HFFc6 (cell line): ENCODE measurements at regions not wholly inside any gene's neighbourhood (a gene's known extent, or its start where the extent isn't known, plus 50 kb on each side); places are given as distances from the start of the nearest gene placed in this dataset.

Experiments
- DNase-seq: peaks from one replicate; pipeline ENCODE4 v3.0.0-alpha.2; 2018
- H3K27ac Mint-ChIP-seq: 2 replicates; pipeline ENCODE4 v1.8.0; 2020; ENCODE audit warnings: mild to moderate bottlenecking, mixed read lengths
- H3K27me3 Mint-ChIP-seq: 2 replicates; pipeline ENCODE4 v1.8.0; 2021; ENCODE audit warnings: mild to moderate bottlenecking, moderate library complexity, mixed read lengths; ENCODE audit not compliant: insufficient read depth
- H3K36me3 Mint-ChIP-seq: 2 replicates; pipeline ENCODE4 v1.8.0; 2021; ENCODE audit warnings: low read depth, mixed read lengths
- H3K4me1 Mint-ChIP-seq: 2 replicates; pipeline ENCODE4 v1.8.0; 2020; ENCODE audit warnings: low read depth, mixed read lengths
- H3K4me3 Mint-ChIP-seq: 2 replicates; pipeline ENCODE4 v1.8.0; 2020; ENCODE audit warnings: mild to moderate bottlenecking, moderate library complexity, mixed read lengths
- H3K9me3 Mint-ChIP-seq: 2 replicates; pipeline ENCODE4 v1.8.0; 2020; ENCODE audit warnings: mild to moderate bottlenecking, mixed read lengths
- TF ChIP-seq, protein P1 (sequence below): fragments of 200-600 bp; sonication (generic); IDR thresholded peaks from 2 replicates; pipeline ENCODE4 v1.5.0; 2021; ENCODE audit warnings: antibody characterized with exemption, mild to moderate bottlenecking

DNA sequence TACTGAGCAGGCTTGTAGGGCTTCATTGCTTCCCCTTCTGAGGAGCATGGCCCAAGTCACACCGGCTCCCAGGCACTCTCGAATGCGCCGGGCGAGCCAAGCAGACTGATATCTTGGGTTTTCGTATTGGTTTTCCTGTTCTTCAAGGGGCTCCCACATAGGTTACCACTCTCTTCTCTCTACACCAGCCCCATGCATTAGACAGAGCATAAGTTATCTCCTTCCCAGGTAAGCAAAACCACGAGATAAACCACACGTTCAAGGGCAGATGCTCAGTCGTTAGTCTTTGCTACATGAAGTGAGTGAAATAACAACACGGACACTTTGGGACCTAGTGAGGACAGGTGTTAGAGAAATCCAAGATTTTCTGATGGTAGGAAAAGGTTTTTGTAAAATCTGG, 211.2 kb downstream of the ABCC12 start:
- DNase-seq: no peak
- Mint-ChIP-seq H3K9me3 (no peaks in the 10 kb centered on the region), H3K27ac (no peak overlapping the region), H3K36me3 (no peaks in the 10 kb centered on the region), H3K4me1 (no peaks in the 10 kb centered on the region), H3K27me3 (peaks cover 43% of the 10 kb centered on the region), H3K4me3 (no peak overlapping the region)
- TF ChIP-seq, protein P1, sequence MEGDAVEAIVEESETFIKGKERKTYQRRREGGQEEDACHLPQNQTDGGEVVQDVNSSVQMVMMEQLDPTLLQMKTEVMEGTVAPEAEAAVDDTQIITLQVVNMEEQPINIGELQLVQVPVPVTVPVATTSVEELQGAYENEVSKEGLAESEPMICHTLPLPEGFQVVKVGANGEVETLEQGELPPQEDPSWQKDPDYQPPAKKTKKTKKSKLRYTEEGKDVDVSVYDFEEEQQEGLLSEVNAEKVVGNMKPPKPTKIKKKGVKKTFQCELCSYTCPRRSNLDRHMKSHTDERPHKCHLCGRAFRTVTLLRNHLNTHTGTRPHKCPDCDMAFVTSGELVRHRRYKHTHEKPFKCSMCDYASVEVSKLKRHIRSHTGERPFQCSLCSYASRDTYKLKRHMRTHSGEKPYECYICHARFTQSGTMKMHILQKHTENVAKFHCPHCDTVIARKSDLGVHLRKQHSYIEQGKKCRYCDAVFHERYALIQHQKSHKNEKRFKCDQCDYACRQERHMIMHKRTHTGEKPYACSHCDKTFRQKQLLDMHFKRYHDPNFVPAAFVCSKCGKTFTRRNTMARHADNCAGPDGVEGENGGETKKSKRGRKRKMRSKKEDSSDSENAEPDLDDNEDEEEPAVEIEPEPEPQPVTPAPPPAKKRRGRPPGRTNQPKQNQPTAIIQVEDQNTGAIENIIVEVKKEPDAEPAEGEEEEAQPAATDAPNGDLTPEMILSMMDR: no peak

DNA sequence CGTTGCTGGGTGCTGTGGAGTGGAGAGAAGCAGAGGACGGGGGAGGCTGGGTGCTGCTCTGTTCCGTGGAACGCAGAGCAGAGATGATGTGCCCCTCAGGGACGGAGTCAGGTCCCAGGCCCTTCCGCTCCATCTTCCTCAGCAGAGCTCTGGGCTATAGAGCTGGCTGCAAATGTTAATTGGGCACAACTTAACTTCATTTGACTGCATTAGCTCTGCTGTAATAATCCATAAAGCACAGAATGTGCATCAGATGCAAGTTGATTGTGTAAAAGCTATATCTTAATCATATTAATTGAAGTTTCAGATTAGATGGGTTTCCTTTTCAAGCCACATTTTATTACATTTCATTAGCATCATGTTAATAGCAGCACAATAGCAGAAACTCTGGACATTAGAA, 212.6 kb downstream of the ABCC12 start:
- Mint-ChIP-seq H3K4me1 (no peaks in the 10 kb centered on the region), H3K27ac (no peak overlapping the region), H3K27me3 (peaks cover 42% of the 10 kb centered on the region), H3K36me3 (no peaks in the 10 kb centered on the region), H3K9me3 (no peaks in the 10 kb centered on the region), H3K4me3 (no peak overlapping the region)
- TF ChIP-seq, protein P1: no peak
- DNase-seq: no peak

DNA sequence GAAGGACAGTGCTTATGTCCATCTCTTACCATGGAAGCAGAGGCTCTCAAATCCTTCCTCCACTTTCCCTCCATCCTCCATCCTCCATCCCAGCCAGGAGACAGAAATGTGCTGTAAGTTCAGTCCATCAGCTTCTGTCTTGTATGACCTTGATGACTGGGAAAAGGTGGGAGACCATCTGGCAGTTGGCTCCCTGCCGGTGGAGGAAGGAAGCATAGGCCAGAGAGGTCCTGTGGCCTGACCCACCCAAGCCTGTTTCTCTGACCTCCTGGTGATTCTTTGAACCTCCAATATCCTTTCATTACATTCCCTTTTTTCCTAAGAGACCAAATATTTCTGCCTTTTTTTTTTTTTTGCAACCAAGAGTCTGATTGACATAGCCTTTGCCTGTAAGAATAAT, 215.3 kb downstream of the ABCC12 start:
- H3K9me3 Mint-ChIP-seq: no peaks in the 10 kb centered on the region
- peaks cover 39% of the 10 kb centered on the region for H3K27me3 Mint-ChIP-seq
- no peaks in the 10 kb centered on the region for H3K4me1 Mint-ChIP-seq
- no peaks in the 10 kb centered on the region for H3K36me3 Mint-ChIP-seq
- TF ChIP-seq, protein P1: no peak
- H3K4me3 Mint-ChIP-seq: no peak overlapping the region
- H3K27ac Mint-ChIP-seq: no peak overlapping the region
- no peak for DNase-seq

DNA sequence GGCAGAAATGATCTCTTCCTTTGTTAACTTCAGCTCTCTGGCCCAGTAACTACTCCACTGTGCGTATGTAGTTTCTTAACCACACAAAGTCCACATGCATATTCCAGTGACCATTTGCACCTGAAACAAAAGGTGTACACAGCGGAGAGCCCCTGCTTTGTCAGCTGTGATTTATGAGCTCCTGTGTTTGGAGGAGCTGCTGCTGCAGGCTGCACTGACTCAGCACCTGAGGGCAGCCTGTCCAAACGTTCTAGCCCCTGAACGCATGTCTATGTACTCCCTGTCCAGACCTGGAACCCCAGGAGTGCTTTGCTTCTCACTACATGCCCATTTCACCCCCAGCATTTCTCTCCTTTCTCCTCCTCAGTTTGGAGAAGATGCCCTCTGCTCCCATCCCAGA, 216.1 kb downstream of the ABCC12 start:
- TF ChIP-seq, protein P1: no peak
- H3K36me3 Mint-ChIP-seq: no peaks in the 10 kb centered on the region
- no peaks in the 10 kb centered on the region for H3K4me1 Mint-ChIP-seq
- H3K9me3 Mint-ChIP-seq: no peaks in the 10 kb centered on the region
- no peak overlapping the region for H3K27ac Mint-ChIP-seq
- no peak for DNase-seq
- peaks cover 34% of the 10 kb centered on the region for H3K27me3 Mint-ChIP-seq
- H3K4me3 Mint-ChIP-seq: no peak overlapping the region

DNA sequence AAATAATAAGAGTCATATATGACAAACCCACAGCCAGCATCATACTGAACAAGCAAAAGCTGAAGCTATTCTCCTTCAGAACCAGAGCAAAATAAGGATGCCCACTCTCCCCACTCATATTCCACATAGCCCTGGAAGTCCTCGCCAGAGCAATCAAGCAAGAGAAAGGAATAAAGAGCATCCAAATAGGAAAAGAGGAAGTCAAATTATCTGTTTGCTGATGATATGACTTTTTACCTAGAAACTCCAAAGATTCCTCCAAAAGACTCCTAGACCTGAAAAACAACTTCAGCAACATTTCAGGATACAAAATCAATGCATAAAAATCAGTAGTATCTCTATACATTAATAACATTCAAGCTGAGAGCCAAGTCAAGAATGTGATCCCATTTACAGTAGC, 217.5 kb downstream of the ABCC12 start:
- H3K27me3 Mint-ChIP-seq: peaks cover 26% of the 10 kb centered on the region

More for the DNA sequence above, 217.5 kb downstream of the ABCC12 start:
- DNase-seq: no peak
- Mint-ChIP-seq H3K4me1 (no peaks in the 10 kb centered on the region), H3K27ac (no peak overlapping the region), H3K36me3 (no peaks in the 10 kb centered on the region), H3K4me3 (no peak overlapping the region), H3K9me3 (no peaks in the 10 kb centered on the region)
- TF ChIP-seq, protein P1: no peak
